ENCODE measurements at regions not wholly inside any gene's neighbourhood (a gene's known extent, or its start where the extent isn't known, plus 50 kb on each side); places are given as distances from the start of the nearest gene placed in this dataset.
A peak's percentile ranks its signal among the peaks of the same experiment; 100 is the strongest.
"Not testable (repeated sequence)": the region's sequence is repeated elsewhere in the genome, so short reads cannot be mapped to it uniquely, and the experiment has no call there.

- DNase-seq: no peak
These were observed 57.7 kb downstream of the SOX3 start for GRCh38 chrX:140447150-140447549.

- no peak for DNase-seq
These were observed 64.0 kb downstream of the SOX3 start for GRCh38 chrX:140440876-140441275.

GRCh38 chrX:140439476-140439875 is 65.4 kb downstream of the SOX3 start:
- no peak for DNase-seq

- DNase-seq: no peak
These were observed 70.5 kb downstream of the SOX3 start for GRCh38 chrX:140434347-140434746.

- DNase-seq: no peak
These were observed 71.3 kb downstream of the SOX3 start for GRCh38 chrX:140433582-140433981.

GRCh38 chrX:140432346-140433175 is 72.3 kb downstream of the SOX3 start:
- peak in 1 of 2 donors; percentile 45 for DNase-seq

GRCh38 chrX:140431521-140431920 is 73.3 kb downstream of the SOX3 start:
- no peak for DNase-seq

GRCh38 chrX:140425712-140426395 is 79.0 kb downstream of the SOX3 start:
- no peak for DNase-seq

- no peak for DNase-seq
These were observed 82.4 kb downstream of the SOX3 start for GRCh38 chrX:140422501-140422900.

- DNase-seq: not testable (repeated sequence)
These were observed 102.7 kb downstream of the SOX3 start for GRCh38 chrX:140402131-140402530.

GRCh38 chrX:140396326-140396725 is 108.5 kb downstream of the SOX3 start:
- not testable (repeated sequence) for DNase-seq

- no peak for DNase-seq
These were observed 111.4 kb downstream of the SOX3 start for GRCh38 chrX:140393507-140393906.

GRCh38 chrX:140391313-140391712 is 113.6 kb downstream of the SOX3 start:
- no peak for DNase-seq

- DNase-seq: no peak
These were observed 115.5 kb downstream of the SOX3 start for GRCh38 chrX:140389331-140389730.

- no peak for DNase-seq
These were observed 142.0 kb downstream of the SOX3 start for GRCh38 chrX:140362861-140363260.

- DNase-seq: no peak
These were observed 143.9 kb downstream of the SOX3 start for GRCh38 chrX:140360924-140361323.

- no peak for DNase-seq
These were observed 144.6 kb downstream of the SOX3 start for GRCh38 chrX:140360284-140360683.

- DNase-seq: no peak
These were observed 148.9 kb downstream of the SOX3 start for GRCh38 chrX:140355922-140356321.

GRCh38 chrX:140355429-140355828 is 149.4 kb downstream of the SOX3 start:
- DNase-seq: no peak

GRCh38 chrX:140354431-140355120 is 150.3 kb downstream of the SOX3 start:
- no peak for DNase-seq

- no peak for DNase-seq
These were observed 158.1 kb downstream of the SOX3 start for GRCh38 chrX:140346729-140347128.

GRCh38 chrX:140343226-140343868 is 161.5 kb downstream of the SOX3 start:
- DNase-seq: no peak

GRCh38 chrX:140342410-140342809 is 162.5 kb downstream of the SOX3 start:
- no peak for DNase-seq

Data from hippocampal formation (tissue), 2 donors.